Skeletal muscle cell (primary cell): ENCODE measurements at regions not wholly inside any gene's neighbourhood (a gene's known extent, or its start where the extent isn't known, plus 50 kb on each side); places are given as distances from the start of the nearest gene placed in this dataset.

Source experiments
- DNase-seq: peaks from one replicate; pipeline ENCODE4 v3.0.0-alpha.2; 2010; ENCODE audit warnings: low read depth
- H3K4me3 ChIP-seq: 2 replicates; pipeline ENCODE4 v1.5.1; 2011; ENCODE audit warnings: low read depth, mild to moderate bottlenecking, control low read depth, low read length, moderate library complexity

DNA sequence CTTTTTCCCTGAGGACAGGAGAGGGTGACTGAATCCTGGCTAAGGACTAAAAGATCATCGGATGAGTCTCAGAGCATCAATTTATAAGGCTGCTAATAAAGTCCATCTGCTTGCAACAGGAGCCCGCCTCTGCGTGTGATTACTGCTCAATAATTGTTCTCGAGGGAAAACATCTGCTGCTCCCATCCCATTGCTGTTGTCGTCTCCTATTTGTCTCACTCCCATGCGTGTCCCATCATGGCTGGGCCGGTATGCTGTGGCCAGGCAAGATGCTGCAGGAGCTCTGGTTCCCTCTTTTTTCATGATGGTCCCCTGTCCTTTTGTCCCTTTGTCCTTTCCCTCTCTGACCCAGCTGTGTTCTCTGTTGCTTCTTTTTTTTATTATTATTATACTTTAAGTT lies 121.2 kb downstream of the SPATA19 start:
- H3K4me3 ChIP-seq = no peak overlapping the region
- no peak for DNase-seq

GRCh38 chr11:133723056-133723455 lies 122.3 kb downstream of the SPATA19 start:
- DNase-seq = no peak
- no peak overlapping the region for H3K4me3 ChIP-seq

- no peak for DNase-seq
- H3K4me3 ChIP-seq = no peak overlapping the region
These were observed 124.4 kb downstream of the SPATA19 start for GRCh38 chr11:133720951-133721350.

DNA sequence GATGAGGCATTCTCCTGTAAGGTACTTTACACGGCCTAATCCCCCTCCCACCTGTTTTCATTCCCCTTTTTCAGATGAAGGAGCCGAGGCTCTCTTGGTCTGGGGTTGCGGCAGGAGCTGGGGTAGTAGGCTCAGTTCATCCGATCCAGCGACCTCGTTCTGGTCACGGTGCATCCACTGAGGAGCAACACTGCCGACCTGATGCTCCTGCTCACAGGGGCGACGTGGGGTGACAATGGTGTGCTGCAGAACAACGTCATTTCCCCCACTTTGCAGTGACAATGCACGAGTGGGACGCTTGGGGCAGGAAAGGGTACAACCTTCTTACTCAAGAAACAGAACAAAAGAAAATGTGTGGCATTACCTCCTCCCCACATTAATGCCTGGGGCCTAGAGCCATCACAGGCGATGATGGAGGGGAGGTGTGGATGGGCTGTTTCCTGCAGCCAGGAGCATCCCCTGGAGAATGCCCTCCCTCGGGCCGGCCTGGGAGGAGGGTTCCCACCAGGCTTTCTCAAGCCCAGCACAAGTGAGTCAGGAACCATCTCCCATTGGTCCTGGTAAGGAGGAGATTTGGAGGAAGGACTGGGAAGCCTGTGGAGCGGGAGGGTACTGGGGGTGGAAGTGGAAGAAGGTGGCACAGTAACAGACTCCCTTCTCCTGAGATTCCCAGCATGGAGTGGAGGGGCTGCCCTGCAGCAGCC lies 125.6 kb downstream of the SPATA19 start:
- no peak for DNase-seq
- H3K4me3 ChIP-seq = no peak overlapping the region

- no peak overlapping the region for H3K4me3 ChIP-seq
- DNase-seq = no peak
These were observed 126.5 kb downstream of the SPATA19 start for GRCh38 chr11:133718831-133719230.

DNA sequence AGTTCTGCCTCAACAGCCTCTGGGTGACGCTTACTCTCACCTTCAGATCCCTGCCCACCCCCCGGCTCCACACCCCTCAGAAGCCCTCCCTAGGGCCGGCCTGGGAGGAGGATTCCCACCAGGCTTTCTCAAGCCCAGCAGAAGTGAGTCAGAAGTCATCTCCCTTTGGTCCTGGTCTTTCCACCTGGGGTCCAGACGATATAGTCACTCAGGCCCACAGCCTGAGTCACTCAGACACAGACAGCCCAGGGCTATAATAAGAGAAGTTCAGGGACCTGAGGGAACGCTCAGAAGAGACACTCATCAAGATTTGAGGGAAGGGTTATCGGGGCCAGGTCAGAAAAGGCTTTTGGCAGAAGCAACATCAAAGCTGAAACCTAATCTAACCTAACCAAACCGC lies 127.1 kb downstream of the SPATA19 start:
- no peak for DNase-seq
- H3K4me3 ChIP-seq = no peak overlapping the region

- H3K4me3 ChIP-seq = no peak overlapping the region
- DNase-seq = no peak
These were observed 128.7 kb downstream of the SPATA19 start for GRCh38 chr11:133716602-133717001.

GRCh38 chr11:133715602-133716001 lies 129.7 kb downstream of the SPATA19 start:
- DNase-seq = no peak
- H3K4me3 ChIP-seq = no peak overlapping the region

DNA sequence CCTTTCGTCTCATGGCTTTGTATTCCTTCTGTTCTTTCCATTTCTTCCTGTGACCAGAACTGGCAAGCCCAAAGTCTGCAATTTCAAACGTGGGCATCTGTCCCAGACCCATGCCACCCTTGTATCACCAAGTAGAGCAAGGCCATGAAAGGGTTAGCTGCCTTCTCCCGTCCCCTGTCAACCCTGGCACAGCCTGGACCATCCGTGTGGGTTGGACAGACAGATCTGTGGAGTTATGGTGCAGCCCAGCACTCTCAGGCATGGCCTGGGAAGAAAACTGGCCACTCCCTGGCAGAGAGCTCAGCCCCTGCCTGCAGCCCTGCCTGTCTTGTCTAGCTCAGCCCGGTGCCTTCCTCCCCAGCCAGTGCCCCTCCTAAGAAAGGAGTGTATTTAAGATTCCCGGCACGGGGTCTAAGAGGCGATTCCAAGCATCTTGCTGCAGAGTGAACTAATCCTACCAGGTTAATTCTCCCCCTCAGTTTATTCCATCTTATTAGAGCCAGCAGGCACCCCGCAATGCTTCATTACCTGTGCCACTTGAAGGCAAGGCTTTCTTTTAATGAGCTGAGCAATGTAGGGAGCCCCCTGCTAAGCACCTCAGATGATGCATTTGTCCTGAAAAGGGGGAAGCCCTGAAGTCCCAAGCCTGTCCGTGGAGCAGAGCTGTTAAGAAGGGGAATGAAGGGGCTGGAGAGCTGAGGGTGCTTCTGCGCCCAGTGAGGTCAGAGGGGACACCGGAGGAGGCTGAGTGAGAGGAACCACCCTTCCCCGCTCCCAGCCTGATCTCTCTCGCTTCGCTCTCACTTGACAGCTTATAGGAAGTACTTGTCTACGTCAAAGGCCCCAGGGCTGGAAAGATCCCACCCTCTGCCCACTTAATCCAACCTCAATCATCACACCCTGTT lies 130.6 kb downstream of the SPATA19 start:
- no peak for DNase-seq

DNA sequence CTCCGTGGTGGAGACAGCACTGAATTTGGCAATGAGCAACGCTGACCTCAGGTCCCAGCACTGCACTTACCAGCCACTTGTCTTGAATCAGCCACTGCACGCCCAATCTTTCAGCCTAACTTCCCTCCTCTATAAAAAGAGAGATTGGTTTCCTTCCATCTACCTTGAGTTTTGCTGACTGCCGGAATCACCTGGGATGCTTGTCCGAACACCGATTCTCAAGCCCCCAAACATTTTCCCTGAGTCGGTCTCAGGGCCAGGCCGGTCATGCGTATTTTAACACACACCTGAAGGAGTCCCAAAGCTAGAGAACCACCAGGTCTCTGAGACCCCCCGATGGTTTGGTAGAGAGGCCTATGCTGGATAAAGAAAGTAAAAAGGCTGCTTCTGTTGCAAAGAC lies 131.5 kb downstream of the SPATA19 start:
- no peak for DNase-seq
- no peak overlapping the region for H3K4me3 ChIP-seq

More for the DNA sequence above, 130.6 kb downstream of the SPATA19 start:
- no peak overlapping the region for H3K4me3 ChIP-seq

DNA sequence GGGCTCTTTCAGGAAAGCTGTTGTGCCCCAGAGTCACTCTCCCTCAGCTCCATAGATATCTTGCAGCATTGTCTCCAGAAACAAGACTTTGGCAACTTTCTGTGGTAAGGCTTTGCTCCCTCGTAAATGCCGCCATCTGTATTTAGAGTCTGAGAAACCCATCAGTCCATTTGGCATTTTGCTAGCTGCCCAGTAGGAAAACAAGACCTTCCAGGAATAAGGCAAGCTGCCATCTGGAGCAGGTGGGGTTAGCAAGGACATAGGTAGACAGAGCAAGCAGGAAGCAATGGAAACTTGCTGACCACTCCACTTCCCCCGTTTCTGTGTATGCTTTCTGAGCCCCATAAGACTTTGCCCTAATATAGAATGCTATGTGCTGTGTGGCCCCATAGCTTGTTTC lies 131.9 kb downstream of the SPATA19 start:
- no peak for DNase-seq
- H3K4me3 ChIP-seq = no peak overlapping the region

- H3K4me3 ChIP-seq = no peak overlapping the region
These were observed 133.2 kb downstream of the SPATA19 start for GRCh38 chr11:133712051-133712560.

GRCh38 chr11:133711545-133711944 lies 133.8 kb downstream of the SPATA19 start:
- DNase-seq = no peak

More at GRCh38 chr11:133712051-133712560, 133.2 kb downstream of the SPATA19 start:
- no peak for DNase-seq

GRCh38 chr11:133710681-133711240 lies 134.6 kb downstream of the SPATA19 start:
- H3K4me3 ChIP-seq = no peak overlapping the region
- DNase-seq = no peak

More at GRCh38 chr11:133711545-133711944, 133.8 kb downstream of the SPATA19 start:
- H3K4me3 ChIP-seq = no peak overlapping the region

- H3K4me3 ChIP-seq = no peak overlapping the region
- no peak for DNase-seq
These were observed 135.1 kb downstream of the SPATA19 start for GRCh38 chr11:133710241-133710640.

GRCh38 chr11:133708547-133709051 lies 136.7 kb downstream of the SPATA19 start:
- no peak for DNase-seq
- H3K4me3 ChIP-seq = no peak overlapping the region

GRCh38 chr11:133706925-133707794 lies 138.2 kb downstream of the SPATA19 start:
- no peak for DNase-seq
- no peak overlapping the region for H3K4me3 ChIP-seq

DNA sequence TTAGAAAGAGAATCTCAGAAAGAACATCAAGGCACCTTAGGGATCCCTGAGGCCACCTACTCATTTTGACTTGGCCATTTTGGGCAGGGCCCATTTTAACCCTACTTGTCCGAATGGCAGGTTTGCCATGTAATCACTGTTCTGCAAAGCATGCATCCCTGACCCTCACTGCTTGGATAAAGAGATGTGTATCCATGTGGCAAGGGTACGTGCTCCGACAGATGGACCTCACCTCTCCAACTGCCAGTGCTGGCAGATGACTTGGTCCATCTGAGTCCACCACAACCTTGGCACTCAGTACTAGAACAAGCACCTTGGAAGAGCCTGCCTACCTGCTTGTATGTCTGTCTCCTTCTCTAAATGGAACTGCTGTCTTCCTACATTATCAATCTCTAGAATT lies 139.4 kb downstream of the SPATA19 start:
- no peak overlapping the region for H3K4me3 ChIP-seq
- no peak for DNase-seq

GRCh38 chr11:133705074-133705648 lies 140.2 kb downstream of the SPATA19 start:
- DNase-seq = no peak
- no peak overlapping the region for H3K4me3 ChIP-seq
